Urothelium cell line (cell line): ENCODE measurements at regions not wholly inside any gene's neighbourhood (a gene's known extent, or its start where the extent isn't known, plus 50 kb on each side); places are given as distances from the start of the nearest gene placed in this dataset.

Source experiments
- DNase-seq: peaks from one replicate; pipeline ENCODE4 v3.0.0; 2011; ENCODE audit warnings: low spot score, mixed read lengths
- FAIRE-seq: peaks from 2 replicates; lab custom pipeline; 2011; peaks lifted over from hg19 to GRCh38; lab: Jason Lieb, UNC

DNA sequence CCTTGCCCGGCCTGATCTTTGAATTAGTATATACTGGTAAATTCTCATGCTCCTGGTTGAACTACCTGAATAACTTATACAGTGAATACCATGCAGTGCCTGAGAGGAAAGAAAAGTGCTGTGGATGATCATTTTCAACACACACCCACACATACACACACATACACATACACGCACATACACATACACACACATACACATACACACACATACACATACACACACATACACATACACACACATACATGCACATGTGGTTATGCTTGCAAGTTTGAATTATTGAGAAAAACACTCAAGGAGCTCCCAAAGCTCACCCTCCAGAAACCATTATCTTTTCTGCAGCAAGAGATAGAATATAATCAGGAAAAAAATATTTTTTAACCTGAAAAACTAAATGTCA is 366.9 kb upstream of the RASGEF1B start:
- no peak for FAIRE-seq
- no peak for DNase-seq

DNA sequence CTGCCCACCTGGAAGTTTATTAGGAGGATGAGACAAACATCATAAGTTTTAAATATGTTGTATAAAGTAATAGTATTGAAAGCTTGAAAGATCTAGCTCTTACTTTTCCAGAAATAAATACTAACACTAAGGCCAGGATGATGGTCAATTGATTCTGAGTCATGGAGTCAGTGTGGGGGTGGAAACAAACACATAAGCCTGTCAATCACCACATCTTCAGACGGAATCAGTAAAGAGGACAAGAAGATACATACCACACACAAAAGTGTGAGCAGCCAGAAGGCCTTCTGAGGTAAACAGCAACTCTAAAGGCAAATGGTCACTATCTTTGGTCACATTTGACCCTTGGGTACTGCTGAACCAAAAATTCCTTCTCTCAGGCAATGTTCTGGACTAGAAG is 365.0 kb upstream of the RASGEF1B start:
- FAIRE-seq (no peak), DNase-seq (no peak)

DNA sequence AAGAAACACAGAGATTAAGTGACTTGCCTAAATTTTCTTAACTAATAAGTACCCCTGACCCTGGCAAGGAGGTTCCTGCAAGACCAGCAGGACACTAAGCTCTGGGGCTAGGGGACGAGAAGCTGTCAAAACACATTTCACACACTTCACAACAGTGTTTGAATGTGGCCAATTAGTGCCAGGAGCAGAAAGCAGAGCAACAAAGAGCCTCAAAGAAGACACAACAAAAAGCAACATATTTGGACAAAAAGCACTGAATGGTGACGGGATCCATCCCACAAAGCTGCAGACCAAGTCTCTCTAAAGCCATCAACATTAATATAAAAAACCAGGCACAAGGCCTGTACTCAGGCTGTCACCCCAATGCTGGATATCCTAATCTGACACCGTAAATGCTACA is 361.9 kb upstream of the RASGEF1B start:
- DNase-seq (no peak), FAIRE-seq (no peak)

DNA sequence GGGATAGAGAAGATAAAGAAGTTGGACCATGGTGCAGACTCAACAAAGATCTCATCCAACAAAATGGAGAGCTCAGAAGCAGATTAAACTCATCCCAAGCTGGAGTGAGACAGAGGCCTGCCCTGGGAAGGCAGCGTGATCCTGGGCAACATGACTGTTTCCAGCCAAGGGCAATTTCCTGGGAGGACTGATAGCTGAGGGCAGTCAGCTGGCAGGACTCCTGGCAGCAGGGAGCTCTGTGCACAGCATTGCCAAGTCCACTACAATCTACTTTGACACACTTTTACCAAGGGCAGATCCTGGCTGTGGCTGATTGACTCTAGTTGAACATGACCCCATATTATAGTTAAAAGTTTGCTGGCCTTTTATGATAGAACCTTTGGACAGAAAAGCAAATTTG is 357.3 kb upstream of the RASGEF1B start:
- no peak for FAIRE-seq
- no peak for DNase-seq

DNA sequence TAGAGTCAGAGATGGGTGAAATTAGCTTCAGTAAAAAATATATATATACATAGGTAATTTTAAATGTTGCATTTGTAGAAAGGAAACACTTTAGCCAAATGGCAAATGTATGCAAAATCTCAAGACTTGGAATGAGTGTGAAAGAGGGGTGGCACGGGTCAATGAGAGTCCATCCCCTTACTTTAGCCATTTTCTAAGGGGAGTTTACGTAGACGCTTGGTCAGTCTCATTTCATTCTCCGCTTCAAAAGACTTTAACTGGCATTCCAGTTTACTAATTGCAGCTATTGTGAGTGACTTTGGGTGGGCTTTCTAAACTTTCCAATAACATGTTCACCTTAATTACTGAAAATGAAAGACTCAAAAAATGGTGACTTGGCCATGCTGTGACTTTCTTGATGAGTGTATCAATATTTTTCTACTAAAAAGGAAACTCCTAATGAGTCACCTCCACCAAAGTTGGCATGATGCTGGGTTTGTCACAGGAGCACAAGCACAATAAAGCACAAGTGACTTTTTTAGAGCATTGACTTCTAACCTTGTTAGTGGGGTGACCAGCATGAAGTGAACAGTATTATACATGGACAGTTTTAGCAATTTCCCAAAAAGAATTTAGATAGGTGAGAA is 356.0 kb upstream of the RASGEF1B start:
- DNase-seq = no peak
- FAIRE-seq = no peak

DNA sequence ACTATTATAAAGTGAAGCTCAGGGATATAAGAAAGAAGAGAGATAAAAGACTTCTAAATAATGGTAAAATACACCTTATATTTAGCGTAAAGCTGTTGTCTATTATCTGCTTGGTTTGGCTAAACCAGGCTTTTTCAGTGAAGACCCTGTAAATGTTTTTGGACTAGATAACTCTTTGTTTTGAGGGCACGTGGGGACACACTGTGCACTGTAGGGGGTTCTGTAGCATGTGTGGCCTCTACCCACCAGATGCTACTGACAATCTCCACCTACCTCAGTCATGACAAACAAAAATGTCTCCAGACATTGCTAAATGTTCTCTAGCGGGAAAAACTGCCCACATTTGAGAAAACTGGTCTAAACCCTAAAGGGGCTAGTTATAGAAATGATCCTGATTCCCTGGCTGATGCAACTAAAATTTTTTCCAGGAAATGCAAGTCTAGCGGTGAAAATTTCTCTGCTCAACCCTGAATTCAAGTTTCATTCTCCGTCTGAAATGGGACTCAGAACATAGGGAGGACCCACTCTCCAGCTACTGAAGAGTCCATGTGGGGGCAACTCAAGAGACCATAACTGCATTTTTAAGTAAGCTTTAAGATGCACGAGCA is 355.2 kb upstream of the RASGEF1B start:
- DNase-seq = no peak
- no peak for FAIRE-seq

DNA sequence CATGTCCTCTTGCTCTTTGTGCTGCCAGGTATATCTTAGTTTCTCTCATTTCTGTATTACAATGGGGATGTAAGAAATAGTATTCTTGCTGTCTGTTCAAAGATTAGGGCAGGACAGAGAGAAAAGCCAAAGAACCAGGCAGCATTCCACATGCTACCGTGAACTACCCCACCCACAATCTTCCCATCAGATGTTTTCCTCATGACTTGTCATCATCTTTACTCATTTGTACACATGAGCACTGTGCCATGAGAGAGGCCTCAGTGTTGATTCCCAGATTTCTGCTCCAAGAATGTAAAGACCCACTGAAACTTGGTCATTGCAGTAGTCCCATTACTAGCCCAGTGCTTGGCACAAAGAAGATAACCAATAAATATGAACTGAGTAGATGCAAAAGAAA is 354.6 kb upstream of the RASGEF1B start:
- DNase-seq (no peak), FAIRE-seq (no peak)

DNA sequence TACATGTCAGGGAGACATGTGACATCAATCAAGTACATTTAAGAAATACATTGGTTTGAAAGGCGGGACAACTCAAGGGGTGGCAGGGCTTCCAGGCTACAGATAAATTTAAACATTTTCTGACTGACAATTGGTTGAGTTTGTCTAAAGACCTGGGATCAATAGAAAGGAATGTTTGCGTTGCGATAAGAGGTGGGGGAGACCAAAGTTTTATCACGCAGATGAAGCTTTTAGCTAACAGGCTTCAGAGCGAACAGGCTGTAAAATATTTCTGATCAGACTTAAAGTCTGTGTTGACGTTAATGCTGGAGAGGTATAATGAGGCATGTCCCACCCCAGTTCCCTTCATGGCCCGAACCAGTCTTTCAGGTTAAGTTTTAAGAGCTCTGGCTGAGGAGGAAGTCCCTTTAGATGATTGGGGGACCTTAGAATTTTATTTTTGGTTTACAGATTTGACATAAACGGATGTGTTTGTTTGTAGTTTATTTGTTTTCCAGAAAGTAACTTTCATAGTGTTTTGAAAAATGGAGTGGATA is 346.7 kb upstream of the RASGEF1B start:
- DNase-seq = no peak
- FAIRE-seq = no peak

DNA sequence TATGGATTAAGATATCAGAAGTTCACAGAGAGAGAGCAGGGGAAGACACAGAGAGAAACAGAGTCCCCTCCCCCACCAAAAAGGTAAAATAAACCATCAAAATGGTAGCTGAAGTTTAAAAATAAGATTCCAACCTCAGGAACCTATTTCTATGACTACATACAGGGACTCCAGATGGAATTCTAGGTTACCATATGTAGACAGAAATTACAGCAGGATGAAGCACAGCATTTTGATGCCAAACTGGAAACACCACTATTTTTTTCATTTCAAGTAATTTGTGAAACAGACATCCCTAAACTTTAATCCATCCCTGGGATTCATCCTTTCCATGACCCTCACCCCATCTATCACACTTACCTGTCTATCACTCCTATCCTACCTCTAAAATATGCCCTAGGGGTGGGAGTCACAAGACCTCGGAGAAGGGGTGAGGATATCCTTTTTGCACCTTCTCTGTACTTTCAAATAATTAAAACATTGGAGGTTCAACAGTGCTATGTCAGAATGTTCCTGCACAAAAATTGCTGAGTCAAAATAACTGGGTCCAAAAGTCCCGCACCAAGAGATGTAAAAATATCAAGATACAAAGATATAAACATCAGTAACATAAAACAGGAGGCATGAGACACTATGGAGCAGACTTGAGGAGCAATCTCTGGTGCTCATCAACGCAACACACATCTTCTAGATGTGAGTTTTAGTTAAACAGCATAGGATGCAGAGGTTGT is 344.5 kb upstream of the RASGEF1B start:
- no peak for FAIRE-seq
- no peak for DNase-seq

DNA sequence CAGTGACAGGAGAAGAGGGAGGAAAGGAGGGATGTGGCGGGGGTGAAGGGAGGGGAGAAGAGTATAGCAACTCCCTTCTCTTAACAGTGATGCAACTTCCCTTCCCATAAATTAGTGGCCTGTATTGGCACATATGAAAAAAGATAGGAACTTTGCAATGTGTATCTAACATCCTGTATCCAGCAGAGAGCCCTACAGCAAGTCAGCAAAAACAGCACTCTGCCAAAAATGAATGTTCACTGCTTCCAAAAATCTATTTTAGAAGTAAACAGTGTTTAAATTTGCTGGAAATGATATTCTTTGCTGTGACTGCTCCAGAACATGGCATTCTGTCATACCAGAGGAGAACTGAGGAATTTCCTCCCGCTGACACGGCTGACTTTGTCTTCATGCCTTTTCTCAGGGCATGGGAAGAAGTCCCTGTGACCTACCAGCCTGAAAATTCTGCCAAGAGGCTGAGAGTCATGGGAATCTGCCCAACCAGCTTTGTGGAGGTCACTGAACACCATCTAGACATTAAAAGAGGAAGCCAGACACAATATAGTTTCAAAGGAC is 343.4 kb upstream of the RASGEF1B start:
- DNase-seq = no peak
- FAIRE-seq = no peak

DNA sequence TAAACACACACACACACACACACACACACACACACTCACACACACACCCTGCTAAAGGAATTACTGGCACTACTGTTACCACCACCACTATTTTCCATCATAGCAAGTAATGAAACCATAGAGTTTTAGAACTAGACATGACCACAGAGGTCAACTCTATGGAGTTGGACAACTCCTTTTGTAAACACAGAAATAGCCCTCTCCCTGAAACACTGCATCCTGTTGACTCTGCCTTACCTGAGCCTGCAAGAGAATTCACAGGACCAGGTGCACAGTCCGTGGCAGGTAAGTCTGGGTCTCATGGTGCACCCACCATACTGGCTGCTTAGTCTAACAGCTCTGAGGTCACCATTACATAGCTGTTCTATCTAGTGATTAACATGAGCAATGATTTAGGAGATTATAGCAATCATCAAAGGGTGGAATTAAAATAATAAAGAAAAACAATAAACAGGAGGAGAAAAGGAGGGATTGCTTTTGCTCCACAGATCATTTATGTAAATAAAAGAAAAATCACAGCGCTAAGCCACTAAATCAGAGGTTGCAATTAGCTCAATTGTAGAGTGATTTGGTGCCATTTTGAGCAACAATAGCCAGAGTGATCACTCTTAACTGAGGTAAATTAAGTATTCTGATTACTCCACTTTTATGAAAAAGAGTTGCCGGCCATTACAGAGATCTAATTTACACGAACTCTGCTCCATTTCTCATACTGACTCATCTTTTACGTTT is 340.0 kb upstream of the RASGEF1B start:
- FAIRE-seq (no peak), DNase-seq (no peak)

DNA sequence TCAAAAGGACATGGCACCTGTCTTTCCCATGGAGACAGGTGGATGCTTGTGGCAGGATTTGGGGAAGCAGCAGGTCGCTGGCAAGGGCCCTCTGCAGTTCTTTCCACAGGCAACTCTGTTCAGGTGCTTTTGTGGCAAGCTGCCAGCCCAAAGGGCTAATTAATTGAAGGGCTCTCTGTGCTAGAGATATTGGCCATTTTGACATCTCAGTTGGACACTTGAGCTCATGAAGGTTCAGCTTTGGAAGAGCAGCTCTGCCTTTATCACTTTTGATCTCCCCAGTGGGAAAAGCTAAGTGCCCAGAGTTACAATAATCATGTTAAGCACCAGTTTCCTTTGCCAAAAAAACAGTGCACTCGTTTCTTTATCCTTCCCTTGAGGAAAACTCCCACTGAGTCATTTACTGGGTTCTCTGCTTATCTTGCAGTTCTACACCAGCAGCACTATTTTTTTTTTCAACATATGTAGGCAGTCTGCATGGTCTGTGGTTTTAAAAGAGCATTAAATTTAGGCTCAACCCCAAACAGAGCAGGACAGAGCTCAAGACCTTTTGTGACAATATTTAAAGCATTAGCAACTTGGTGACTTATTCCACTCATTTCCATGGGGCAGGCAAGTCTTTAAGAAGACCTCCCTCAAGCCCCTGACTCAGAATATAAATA is 336.4 kb upstream of the RASGEF1B start:
- no peak for FAIRE-seq
- no peak for DNase-seq

DNA sequence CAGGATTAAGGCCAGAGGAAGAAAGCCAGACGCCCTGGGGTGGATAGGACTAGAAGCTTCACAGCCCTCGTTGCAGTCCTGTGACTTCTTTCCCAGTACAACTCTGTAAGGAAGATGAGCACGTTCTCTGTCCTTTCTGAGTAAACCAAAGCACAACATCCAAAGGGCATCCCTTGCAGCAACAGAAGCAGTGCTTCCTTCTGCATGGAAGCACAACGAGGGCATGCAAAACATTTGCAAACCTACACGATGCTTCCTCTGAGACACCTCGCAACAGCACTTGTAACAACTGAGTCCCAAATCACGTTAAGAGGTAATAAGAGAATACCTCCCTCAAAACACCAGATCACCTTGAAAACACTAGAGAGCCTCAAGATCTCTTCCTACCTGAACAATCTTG is 335.7 kb upstream of the RASGEF1B start:
- no peak for DNase-seq
- no peak for FAIRE-seq

DNA sequence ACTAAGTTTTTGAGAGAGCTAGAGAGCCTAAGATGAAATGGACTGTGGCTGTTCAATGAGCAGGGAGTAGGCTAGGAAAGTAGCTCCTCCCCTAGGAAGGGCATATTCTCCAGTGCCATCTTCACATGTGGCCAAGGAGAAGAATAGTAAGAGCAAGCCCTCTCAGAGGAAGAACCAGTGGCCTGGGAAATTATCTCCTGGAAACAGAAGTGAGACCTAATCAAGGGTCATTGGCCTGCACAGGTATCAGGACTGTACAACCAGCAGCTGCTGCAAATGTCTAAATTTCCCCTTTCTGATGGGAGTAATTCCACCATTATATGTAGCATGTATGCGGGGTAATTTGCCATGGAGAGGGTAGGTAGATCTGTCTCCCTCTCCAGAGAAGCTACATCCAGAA is 334.8 kb upstream of the RASGEF1B start:
- no peak for FAIRE-seq
- no peak for DNase-seq

DNA sequence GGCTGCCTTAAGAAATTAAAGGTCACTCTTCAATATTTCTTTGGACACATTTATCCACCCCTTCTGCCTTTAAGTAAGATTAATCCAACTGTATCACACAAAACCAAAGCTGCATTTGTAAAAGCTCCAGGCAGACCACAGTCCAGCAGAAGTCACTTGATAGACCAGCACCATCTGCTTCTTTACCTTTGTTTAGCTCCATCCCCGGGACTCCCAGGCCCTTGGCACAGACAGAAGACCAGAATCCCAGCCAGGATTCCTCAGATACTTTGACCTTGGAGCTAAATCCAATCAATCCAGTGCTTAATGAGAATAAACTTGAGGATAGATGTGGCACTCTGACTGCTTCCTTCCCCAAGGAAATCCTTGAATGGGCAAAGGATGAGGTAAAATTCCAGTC is 333.1 kb upstream of the RASGEF1B start:
- DNase-seq (no peak), FAIRE-seq (no peak)

DNA sequence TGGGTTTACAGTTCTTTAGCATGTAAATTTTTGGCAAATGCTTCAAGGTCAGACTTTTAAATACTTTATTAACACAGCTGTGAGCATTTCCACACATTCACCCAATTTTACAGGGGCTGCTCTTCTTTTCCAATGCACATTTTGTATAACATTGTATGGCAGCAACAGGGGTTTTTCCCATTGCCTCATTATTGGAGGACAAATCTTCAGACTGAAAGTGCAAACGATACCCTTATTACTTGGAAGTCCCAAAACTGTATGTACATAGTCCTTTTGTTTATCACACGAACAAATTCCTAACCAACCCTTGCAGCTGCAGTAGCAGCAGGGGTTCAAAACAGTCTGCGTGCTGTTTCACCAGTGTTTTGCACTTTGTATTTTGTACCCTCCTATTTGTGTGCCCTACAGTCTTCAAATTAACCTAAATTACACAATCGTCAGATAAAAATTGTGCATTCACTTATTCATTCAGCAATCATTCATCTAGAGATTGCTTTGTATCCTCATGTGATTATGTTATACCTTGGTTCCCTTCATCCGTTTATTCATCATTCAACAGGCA is 330.7 kb upstream of the RASGEF1B start:
- no peak for FAIRE-seq
- DNase-seq = no peak

DNA sequence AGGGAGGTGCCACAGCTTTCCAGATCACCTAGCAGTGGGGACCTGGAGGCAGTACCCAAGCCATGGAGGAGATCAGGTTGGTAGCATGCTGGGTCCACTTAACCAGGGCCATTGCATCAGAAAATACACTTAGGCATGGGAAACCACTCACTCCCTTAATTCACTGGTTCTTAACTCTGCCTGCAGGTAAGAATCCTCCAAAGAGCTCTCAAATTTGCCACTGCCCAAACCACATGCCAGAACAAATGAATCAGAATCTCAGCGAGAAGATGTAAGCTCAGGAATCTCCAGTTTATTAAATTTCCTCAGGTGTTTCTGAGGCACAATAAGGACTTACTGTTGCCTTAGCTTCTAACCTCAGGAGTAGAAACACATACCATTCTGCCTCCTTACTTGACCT is 327.7 kb upstream of the RASGEF1B start:
- DNase-seq (no peak), FAIRE-seq (no peak)

DNA sequence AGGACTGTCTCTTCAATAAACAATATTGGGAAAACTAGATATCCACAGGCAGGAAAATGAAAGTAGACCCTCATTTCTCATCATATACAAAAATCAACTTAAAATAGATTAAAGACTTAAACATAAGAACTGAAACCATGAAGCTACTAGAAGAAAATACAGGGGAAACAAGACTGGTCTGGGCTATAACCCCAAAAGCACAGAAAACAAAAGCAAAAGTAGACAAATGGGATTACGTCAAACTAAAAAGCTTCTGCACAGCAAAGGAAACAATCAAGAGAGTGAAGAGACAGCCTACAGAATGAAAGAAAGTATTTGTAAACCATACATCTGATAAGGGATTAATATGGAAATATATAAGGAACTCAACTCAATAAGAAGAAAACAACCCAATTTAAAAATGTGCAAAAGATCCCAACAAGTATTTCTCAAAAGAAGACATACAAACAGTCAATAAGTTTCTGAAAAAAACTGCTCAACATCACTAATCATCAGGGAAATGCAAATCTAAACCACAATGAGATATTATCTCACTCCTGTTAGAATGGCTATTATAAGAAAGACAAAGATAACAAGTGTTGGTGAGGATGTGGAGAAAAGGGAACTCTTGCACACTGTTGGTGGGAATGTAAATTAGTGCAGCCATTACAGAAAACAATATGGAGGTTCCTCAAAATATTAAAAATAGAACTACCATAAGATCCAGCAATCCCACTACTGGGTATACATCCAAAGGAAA is 325.3 kb upstream of the RASGEF1B start:
- no peak for FAIRE-seq
- no peak for DNase-seq

DNA sequence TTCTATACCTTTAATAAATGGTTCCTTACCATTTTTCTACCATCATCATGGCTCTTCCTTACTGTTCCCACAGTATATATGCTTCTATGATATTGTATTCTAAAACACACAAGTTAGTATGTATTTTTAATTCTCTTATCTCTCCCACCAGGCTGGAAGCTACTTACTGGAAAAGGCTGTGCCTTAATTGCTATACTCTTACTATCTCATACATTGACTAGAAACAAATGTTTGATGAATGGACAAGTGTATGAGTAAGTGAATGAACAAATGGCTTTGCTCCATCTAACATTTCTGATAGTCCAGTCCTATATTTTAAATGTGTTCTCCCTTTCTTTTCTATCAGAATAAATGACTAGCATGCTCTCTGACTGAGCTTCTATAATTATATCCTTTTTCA is 320.8 kb upstream of the RASGEF1B start:
- FAIRE-seq (no peak), DNase-seq (no peak)

DNA sequence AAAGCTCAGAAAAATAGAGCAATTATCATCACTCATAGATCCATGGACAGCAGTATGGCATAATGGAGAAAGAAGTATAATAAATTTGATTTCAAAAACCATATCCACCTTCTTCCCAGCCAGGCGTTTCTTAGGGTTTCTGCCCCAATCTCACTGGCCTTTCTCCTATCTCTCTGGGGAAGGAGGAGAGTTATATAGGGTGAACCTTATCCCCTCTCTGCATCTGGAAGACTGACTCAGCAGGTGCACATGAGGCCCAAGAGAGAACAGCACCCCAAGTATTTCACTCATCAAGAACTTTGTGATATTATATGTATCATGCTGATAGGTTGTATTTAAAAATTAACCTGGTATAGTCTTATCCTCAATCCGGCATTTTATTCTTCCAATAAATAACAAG is 318.8 kb upstream of the RASGEF1B start:
- no peak for FAIRE-seq
- DNase-seq = no peak
